Lung (tissue), 11 donors: ENCODE measurements at regions not wholly inside any gene's neighbourhood (a gene's known extent, or its start where the extent isn't known, plus 50 kb on each side); places are given as distances from the start of the nearest gene placed in this dataset.

Source experiments
- ATAC-seq: fragments of 200-7000 bp; cut with Tn5 transposase; one replicate; pipeline ENCODE4 v1.9.1; 2020; ENCODE audit warnings: moderate number of reproducible peaks; ENCODE audit not compliant: insufficient read depth, low FRiP score
- DNase-seq, 3 donors: peaks; one replicate each; pipeline ENCODE4 v3.0.0-alpha.2; 2013 to 2017
- H3K27ac ChIP-seq, 2 donors: one replicate each; pipeline ENCODE4 v1.5.1; 2013; ENCODE audit warnings: mild to moderate bottlenecking in 2 of 2, moderate library complexity in 2 of 2, control low read depth in 1 of 2, inconsistent platforms in 1 of 2, low read depth in 1 of 2, low read length in 1 of 2
- H3K27me3 ChIP-seq, 3 donors: one replicate each; pipeline ENCODE4 v1.5.1; 2013; ENCODE audit warnings: low read length in 2 of 3; ENCODE audit not compliant: control insufficient read depth in 3 of 3, insufficient read depth in 3 of 3
- H3K36me3 ChIP-seq, 4 donors: one replicate each; pipeline ENCODE4 v1.5.1; 2013; ENCODE audit warnings: low read length in 4 of 4, mild to moderate bottlenecking in 1 of 4, moderate library complexity in 1 of 4; ENCODE audit not compliant: control insufficient read depth in 4 of 4, insufficient read depth in 4 of 4
- H3K4me1 ChIP-seq, 5 donors: one replicate each; pipeline ENCODE4 v1.5.1; 2013; ENCODE audit warnings: low read length in 5 of 5, mild to moderate bottlenecking in 2 of 5, moderate library complexity in 1 of 5; ENCODE audit not compliant: control insufficient read depth in 5 of 5, insufficient read depth in 5 of 5
- H3K4me3 ChIP-seq: one replicate; pipeline ENCODE4 v1.5.1; 2013; ENCODE audit warnings: mild to moderate bottlenecking, control low read depth, moderate library complexity
- H3K9ac ChIP-seq, 2 donors: one replicate each; pipeline ENCODE4 v1.5.1; 2013; ENCODE audit warnings: low read length in 2 of 2, control low read depth in 1 of 2; ENCODE audit not compliant: insufficient read depth in 1 of 2
- H3K9me3 ChIP-seq, 4 donors: one replicate each; pipeline ENCODE4 v1.5.1; 2013; ENCODE audit warnings: low read length in 3 of 4, mild to moderate bottlenecking in 1 of 4, moderate library complexity in 1 of 4; ENCODE audit not compliant: control insufficient read depth in 4 of 4, insufficient read depth in 3 of 4
- WGBS, 2 donors: extraction: QIAGEN DNeasy Blood & Tissue Kit; methylation state at CpG; one replicate each; pipeline ENCODE4 v1.1.7; 2013; 5-methylcytosine and 5-hydroxymethylcytosine counted together
- TF ChIP-seq, protein P1 (sequence below): IDR thresholded peaks from 2 replicates; pipeline ENCODE4 v1.5.1; 2012; ENCODE audit warnings: mild to moderate bottlenecking; ENCODE audit errors: control extremely low read depth, extremely low read depth
- donor health status: control.
- donor health status: control.
- donor health status: Bipolar disorder and iron deficiency.
- donor health status: healthy.
- donor health status: DM: yes; HTN: yes; CAD: no.

- ATAC-seq (no peak), DNase-seq (no peak)
- TF ChIP-seq, protein P1, sequence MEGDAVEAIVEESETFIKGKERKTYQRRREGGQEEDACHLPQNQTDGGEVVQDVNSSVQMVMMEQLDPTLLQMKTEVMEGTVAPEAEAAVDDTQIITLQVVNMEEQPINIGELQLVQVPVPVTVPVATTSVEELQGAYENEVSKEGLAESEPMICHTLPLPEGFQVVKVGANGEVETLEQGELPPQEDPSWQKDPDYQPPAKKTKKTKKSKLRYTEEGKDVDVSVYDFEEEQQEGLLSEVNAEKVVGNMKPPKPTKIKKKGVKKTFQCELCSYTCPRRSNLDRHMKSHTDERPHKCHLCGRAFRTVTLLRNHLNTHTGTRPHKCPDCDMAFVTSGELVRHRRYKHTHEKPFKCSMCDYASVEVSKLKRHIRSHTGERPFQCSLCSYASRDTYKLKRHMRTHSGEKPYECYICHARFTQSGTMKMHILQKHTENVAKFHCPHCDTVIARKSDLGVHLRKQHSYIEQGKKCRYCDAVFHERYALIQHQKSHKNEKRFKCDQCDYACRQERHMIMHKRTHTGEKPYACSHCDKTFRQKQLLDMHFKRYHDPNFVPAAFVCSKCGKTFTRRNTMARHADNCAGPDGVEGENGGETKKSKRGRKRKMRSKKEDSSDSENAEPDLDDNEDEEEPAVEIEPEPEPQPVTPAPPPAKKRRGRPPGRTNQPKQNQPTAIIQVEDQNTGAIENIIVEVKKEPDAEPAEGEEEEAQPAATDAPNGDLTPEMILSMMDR = no peak
- Histone ChIP-seq H3K9ac (no peak overlapping the region), H3K4me1 (peaks cover 0 to 6% (median 0%) of the 10 kb centered on the region in 5 donors), H3K36me3 (no peaks in the 10 kb centered on the region), H3K27ac (no peak overlapping the region), H3K27me3 (no peaks in the 10 kb centered on the region), H3K9me3 (no peaks in the 10 kb centered on the region), H3K4me3 (no peak overlapping the region)
- 27 to 64% methylated on average over 8 of the region's 8 CpGs for WGBS, 2 donors
These were observed 711.4 kb downstream of the DIAPH3 start for GRCh38 chr13:59452189-59452890.

- no peaks in the 10 kb centered on the region for H3K9me3 ChIP-seq
- TF ChIP-seq, protein P1 = no peak
- H3K27me3 ChIP-seq = no peaks in the 10 kb centered on the region
- H3K4me1 ChIP-seq = peaks cover 0 to 5% (median 0%) of the 10 kb centered on the region in 5 donors
- peak in 2 of 3 donors; percentile 14 to 35 for DNase-seq
- H3K9ac ChIP-seq = no peak overlapping the region
- no peaks in the 10 kb centered on the region for H3K36me3 ChIP-seq
- no peak overlapping the region for H3K4me3 ChIP-seq
- H3K27ac ChIP-seq = peak overlapping the region; percentile 38 to 84
- ATAC-seq = peak; percentile 63
- 49 to 58% methylated on average over 9 of the region's 9 CpGs for WGBS, 2 donors
These were observed 704.7 kb downstream of the DIAPH3 start for GRCh38 chr13:59458908-59459579.

GRCh38 chr13:59459972-59460371, 703.8 kb downstream of the DIAPH3 start:
- no peak for ATAC-seq
- 89 to 100% methylated on average over 2 of the region's 2 CpGs for WGBS, 2 donors
- no peaks in the 10 kb centered on the region for H3K36me3 ChIP-seq
- no peak for DNase-seq
- TF ChIP-seq, protein P1 = no peak
- H3K27ac ChIP-seq = peak overlapping the region; percentile 38 to 64
- peaks cover 0 to 2% (median 0%) of the 10 kb centered on the region in 4 donors for H3K9me3 ChIP-seq
- no peak overlapping the region for H3K9ac ChIP-seq
- H3K27me3 ChIP-seq = no peaks in the 10 kb centered on the region
- H3K4me1 ChIP-seq = peaks cover 0 to 8% (median 0%) of the 10 kb centered on the region in 5 donors
- H3K4me3 ChIP-seq = no peak overlapping the region
